CD4-positive, alpha-beta T cell treated with Interleukin-6 at 100 ng/mL for 8 hours (primary cell): ENCODE measurements at regions not wholly inside any gene's neighbourhood (a gene's known extent, or its start where the extent isn't known, plus 50 kb on each side); places are given as distances from the start of the nearest gene placed in this dataset.

Source experiments
- DNase-seq: peaks from one replicate; pipeline ENCODE4 v3.0.0-alpha.2; 2020; ENCODE audit warnings: mixed read lengths, low spot score

GRCh38 chr2:181149056-181149455 lies 168.7 kb downstream of the UBE2E3 start:
- no peak for DNase-seq

- no peak for DNase-seq
These were observed 171.8 kb downstream of the UBE2E3 start for GRCh38 chr2:181152226-181152625.

- DNase-seq: no peak
These were observed 172.3 kb downstream of the UBE2E3 start for GRCh38 chr2:181152701-181153100.

GRCh38 chr2:181153886-181154285 lies 173.5 kb downstream of the UBE2E3 start:
- DNase-seq: no peak

GRCh38 chr2:181157326-181157725 lies 176.9 kb downstream of the UBE2E3 start:
- no peak for DNase-seq

GRCh38 chr2:181158427-181158826 lies 178.0 kb downstream of the UBE2E3 start:
- DNase-seq: no peak

- DNase-seq: no peak
These were observed 181.2 kb downstream of the UBE2E3 start for GRCh38 chr2:181161615-181162014.

- DNase-seq: peak; percentile 26
These were observed 182.7 kb downstream of the UBE2E3 start for GRCh38 chr2:181163139-181163538.

- DNase-seq: no peak
These were observed 183.3 kb downstream of the UBE2E3 start for GRCh38 chr2:181163691-181164090.

- DNase-seq: no peak
These were observed 184.3 kb downstream of the UBE2E3 start for GRCh38 chr2:181164699-181165098.

- peak; percentile 40 for DNase-seq
These were observed 184.9 kb downstream of the UBE2E3 start for GRCh38 chr2:181165199-181165868.

GRCh38 chr2:181169503-181169902 lies 189.1 kb downstream of the UBE2E3 start:
- DNase-seq: no peak

GRCh38 chr2:181170256-181170655 lies 189.9 kb downstream of the UBE2E3 start:
- DNase-seq: peak; percentile 10

GRCh38 chr2:181172676-181173075 lies 192.3 kb downstream of the UBE2E3 start:
- no peak for DNase-seq

GRCh38 chr2:181174611-181175580 lies 194.5 kb downstream of the UBE2E3 start:
- no peak for DNase-seq

- DNase-seq: no peak
These were observed 196.1 kb downstream of the UBE2E3 start for GRCh38 chr2:181176540-181176939.

GRCh38 chr2:181177376-181177775 lies 197.0 kb downstream of the UBE2E3 start:
- DNase-seq: no peak

- no peak for DNase-seq
These were observed 197.7 kb downstream of the UBE2E3 start for GRCh38 chr2:181178130-181178529.

- peak; percentile 41 for DNase-seq
These were observed 198.5 kb downstream of the UBE2E3 start for GRCh38 chr2:181178823-181179412.

- no peak for DNase-seq
These were observed 203.6 kb downstream of the UBE2E3 start for GRCh38 chr2:181183878-181184542.

GRCh38 chr2:181185421-181185820 lies 205.0 kb downstream of the UBE2E3 start:
- no peak for DNase-seq

GRCh38 chr2:181185948-181186347 lies 205.5 kb downstream of the UBE2E3 start:
- DNase-seq: no peak
